IMR-90 (cell line): ENCODE measurements at regions not wholly inside any gene's neighbourhood (a gene's known extent, or its start where the extent isn't known, plus 50 kb on each side); places are given as distances from the start of the nearest gene placed in this dataset.

Source experiments
- BHLHE40 ChIP-seq: fragments of 150-350 bp; IDR thresholded peaks from 2 replicates; pipeline ENCODE4 v1.6.1; 2016; ENCODE audit warnings: mild to moderate bottlenecking, low read depth, low read length
- CTCF ChIP-seq: conservative IDR thresholded peaks from 2 replicates; pipeline ENCODE4 v1.5.1; 2012; ENCODE audit warnings: mild to moderate bottlenecking, low read depth, low read length, improper control_type of control experiment
- RFX5 ChIP-seq: IDR thresholded peaks from 2 replicates; pipeline ENCODE4 v1.8.0; 2012; ENCODE audit warnings: low read depth, mild to moderate bottlenecking, low read length, moderate library complexity

GRCh38 chr3:41026394-41027177 is 172.7 kb upstream of the CTNNB1 start:
- TF ChIP-seq CTCF (no peak), BHLHE40 (no peak), RFX5 (no peak)
